ENCODE measurements at regions not wholly inside any gene's neighbourhood (a gene's known extent, or its start where the extent isn't known, plus 50 kb on each side); places are given as distances from the start of the nearest gene placed in this dataset.

- DNase-seq: no peak
- H2BK12ac ChIP-seq (ENCODE audit: insufficient read length, low read depth, low read length): no peak overlapping the region
- Mint-ChIP-seq H3K4me3 (no peak overlapping the region), H3K27me3 (ENCODE audit: low read depth) (no peaks in the 10 kb centered on the region; the same call in 1 of the 2 replicates), H3K36me3 (ENCODE audit: insufficient read depth in 1 of 3, low read depth in 3 of 3) (peaks cover 10 to 19% (median 15%) of the 10 kb centered on the region in 3 experiments), H3K27ac (no peak overlapping the region), H3K4me1 (no peaks in the 10 kb centered on the region), H3K9me3 (peaks cover 80 to 95% of the 10 kb centered on the region in 2 experiments)
- WGBS (ENCODE audit: extremely low coverage, insufficient read length, low lambda C conversion rate): no CpG with 5 or more reads among the region's 5 CpGs
- H3K4me2 ChIP-seq (ENCODE audit: insufficient read depth, insufficient read length, low read length): no peak overlapping the region
- TF ChIP-seq, protein P1, sequence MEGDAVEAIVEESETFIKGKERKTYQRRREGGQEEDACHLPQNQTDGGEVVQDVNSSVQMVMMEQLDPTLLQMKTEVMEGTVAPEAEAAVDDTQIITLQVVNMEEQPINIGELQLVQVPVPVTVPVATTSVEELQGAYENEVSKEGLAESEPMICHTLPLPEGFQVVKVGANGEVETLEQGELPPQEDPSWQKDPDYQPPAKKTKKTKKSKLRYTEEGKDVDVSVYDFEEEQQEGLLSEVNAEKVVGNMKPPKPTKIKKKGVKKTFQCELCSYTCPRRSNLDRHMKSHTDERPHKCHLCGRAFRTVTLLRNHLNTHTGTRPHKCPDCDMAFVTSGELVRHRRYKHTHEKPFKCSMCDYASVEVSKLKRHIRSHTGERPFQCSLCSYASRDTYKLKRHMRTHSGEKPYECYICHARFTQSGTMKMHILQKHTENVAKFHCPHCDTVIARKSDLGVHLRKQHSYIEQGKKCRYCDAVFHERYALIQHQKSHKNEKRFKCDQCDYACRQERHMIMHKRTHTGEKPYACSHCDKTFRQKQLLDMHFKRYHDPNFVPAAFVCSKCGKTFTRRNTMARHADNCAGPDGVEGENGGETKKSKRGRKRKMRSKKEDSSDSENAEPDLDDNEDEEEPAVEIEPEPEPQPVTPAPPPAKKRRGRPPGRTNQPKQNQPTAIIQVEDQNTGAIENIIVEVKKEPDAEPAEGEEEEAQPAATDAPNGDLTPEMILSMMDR (conservative IDR thresholded peaks at IDR 0.05): no peak
- H3K4me1 ChIP-seq (ENCODE audit: insufficient read depth, low read length): no peaks in the 10 kb centered on the region
- H2BK15ac ChIP-seq (ENCODE audit: low read depth, low read length): no peak overlapping the region
- H3K79me1 ChIP-seq (ENCODE audit: insufficient read depth, low read depth, low read length, poor library complexity, severe bottlenecking): no peaks in the 10 kb centered on the region
- no peaks in the 10 kb centered on the region for H3K23me2 ChIP-seq (ENCODE audit: insufficient read length, low read depth, low read length, poor library complexity, severe bottlenecking)
- no peak overlapping the region for H2BK20ac ChIP-seq (ENCODE audit: low read depth, low read length, poor library complexity, severe bottlenecking)
- no peak overlapping the region for H3K27ac ChIP-seq (ENCODE audit: insufficient read length, low read depth, low read length)
- H2BK120ac ChIP-seq (ENCODE audit: low read depth, low read length, poor library complexity, severe bottlenecking): no peak overlapping the region
- H4K91ac ChIP-seq (ENCODE audit: insufficient read length, low read depth, low read length): no peak overlapping the region
- no peak overlapping the region for H3K23ac ChIP-seq (ENCODE audit: insufficient read length, low read depth, low read length)
- H4K8ac ChIP-seq (replicated peaks; ENCODE audit: insufficient read length, low read depth, low read length): no peak overlapping the region
- H2AFZ ChIP-seq (ENCODE audit: low read length): no peak overlapping the region
- no peak overlapping the region for H3K56ac ChIP-seq (ENCODE audit: insufficient read length, low read depth, low read length)
- H3K9ac ChIP-seq (ENCODE audit: extremely low read depth, insufficient read length, low read length): no peak overlapping the region
- no peak overlapping the region for H3T11ph ChIP-seq (ENCODE audit: low read length)
- no peaks in the 10 kb centered on the region for H3K79me2 ChIP-seq (ENCODE audit: insufficient read depth, low read length)
- no peak overlapping the region for H2BK5ac ChIP-seq (ENCODE audit: insufficient read length, low read length)
- no peak overlapping the region for H3K18ac ChIP-seq (ENCODE audit: insufficient read length, low read depth, low read length)
- no peaks in the 10 kb centered on the region for H4K20me1 ChIP-seq (ENCODE audit: control insufficient read depth, insufficient read depth, insufficient read length)
- H3K9me3 ChIP-seq (ENCODE audit: control insufficient read depth, low read depth, low read length): peaks cover 93% of the 10 kb centered on the region
- H4K5ac ChIP-seq (ENCODE audit: insufficient read length, low read depth, low read length): no peak overlapping the region
- no peak overlapping the region for H2AK5ac ChIP-seq (ENCODE audit: insufficient read length, low read length)
- no peak overlapping the region for H3K4ac ChIP-seq (ENCODE audit: low read depth, low read length)
- H3K27me3 ChIP-seq (ENCODE audit: insufficient read depth, low read length): no peaks in the 10 kb centered on the region
- no peak overlapping the region for H3K14ac ChIP-seq (ENCODE audit: insufficient read depth, low read length)
Measured at GRCh38 chrX:81868979-81869378, 667.1 kb downstream of the SH3BGRL start.

Data from H9 (cell line).